ENCODE measurements at regions not wholly inside any gene's neighbourhood (a gene's known extent, or its start where the extent isn't known, plus 50 kb on each side); places are given as distances from the start of the nearest gene placed in this dataset.
"Not testable (repeated sequence)": the region's sequence is repeated elsewhere in the genome, so short reads cannot be mapped to it uniquely, and the experiment has no call there.

DNA sequence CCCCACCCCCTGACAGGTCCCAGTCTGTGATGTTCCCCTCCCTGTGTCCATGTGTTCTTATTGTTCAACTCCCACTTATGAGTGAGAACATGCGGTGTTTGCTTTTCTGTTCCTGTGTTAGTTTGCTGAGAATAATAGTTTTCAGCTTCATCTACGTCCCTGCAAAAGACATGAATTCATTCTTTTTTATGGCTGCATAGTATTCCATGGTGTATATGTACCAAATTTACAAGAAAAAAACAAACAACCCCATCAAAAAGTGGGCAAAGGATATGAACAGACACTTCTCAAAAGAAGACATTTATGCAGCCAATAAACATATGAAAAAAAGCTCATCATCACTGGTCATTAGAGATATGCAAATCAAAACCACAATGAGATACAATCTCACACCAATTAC is 156.8 kb upstream of the TMEM72 start:
- H3K4me3 ChIP-seq (ENCODE audit: low read length); H3K27me3 ChIP-seq (ENCODE audit: control insufficient read depth, insufficient read depth, low read length); H3K9ac ChIP-seq (ENCODE audit: low read depth, low read length); H3K4me2 ChIP-seq (ENCODE audit: low read length); H3K36me3 ChIP-seq (ENCODE audit: insufficient read depth, low read length); H3K9me3 ChIP-seq (replicated peaks; ENCODE audit: low read length): not testable (repeated sequence)
- peaks cover 33% of the 10 kb centered on the region for H3K4me1 ChIP-seq (ENCODE audit: control insufficient read depth, insufficient read depth, low read length)

DNA sequence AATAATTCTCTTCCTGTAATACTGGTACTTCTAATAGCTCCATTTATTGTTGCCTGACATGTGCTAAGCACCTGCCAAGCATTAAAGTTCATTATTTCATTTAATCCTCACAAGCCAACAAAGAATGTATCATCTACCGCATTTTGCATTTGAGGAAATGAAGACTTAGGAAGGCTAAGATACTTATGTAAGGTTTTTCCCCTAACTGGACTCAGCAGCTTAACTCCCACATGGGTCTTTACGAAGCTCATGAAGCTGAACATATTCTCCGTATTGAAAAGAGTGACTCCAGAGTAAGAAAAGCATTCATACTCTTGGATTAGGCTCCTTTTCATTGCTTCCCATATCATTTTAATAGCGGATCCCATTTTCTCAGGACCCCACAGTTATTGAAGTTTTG is 155.7 kb upstream of the TMEM72 start:
- Histone ChIP-seq H3K36me3 (ENCODE audit: insufficient read depth, low read length) (no peaks in the 10 kb centered on the region), H3K27me3 (ENCODE audit: control insufficient read depth, insufficient read depth, low read length) (no peaks in the 10 kb centered on the region), H3K4me1 (ENCODE audit: control insufficient read depth, insufficient read depth, low read length) (peaks cover 37% of the 10 kb centered on the region), H3K4me3 (ENCODE audit: low read length) (no peak overlapping the region), H3K9ac (ENCODE audit: low read depth, low read length) (no peak overlapping the region), H3K4me2 (ENCODE audit: low read length) (no peak overlapping the region), H3K9me3 (replicated peaks; ENCODE audit: low read length) (no peaks in the 10 kb centered on the region)

DNA sequence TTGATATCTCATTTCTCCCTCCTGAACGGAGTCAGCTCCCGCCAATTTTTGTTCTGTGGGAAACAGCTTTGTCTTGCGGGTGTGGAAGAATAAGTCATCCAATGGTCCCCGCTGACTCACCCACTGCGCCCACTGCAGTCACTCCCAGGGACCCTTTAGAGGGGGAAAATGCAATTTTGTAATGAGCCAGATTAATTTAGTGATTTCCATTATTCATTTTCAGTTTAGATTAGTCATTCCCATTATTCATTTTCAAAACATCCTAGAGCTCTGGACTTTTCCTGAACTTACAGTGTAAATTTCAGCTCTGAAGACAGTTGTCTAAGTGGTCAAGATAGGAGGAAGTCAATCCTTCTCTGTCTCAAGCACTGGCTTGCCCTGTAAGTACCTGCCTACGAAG is 154.9 kb upstream of the TMEM72 start:
- no peaks in the 10 kb centered on the region for H3K9me3 ChIP-seq (replicated peaks; ENCODE audit: low read length)
- peak overlapping the region; percentile 9 for H3K4me3 ChIP-seq (ENCODE audit: low read length)
- peaks cover 37% of the 10 kb centered on the region for H3K4me1 ChIP-seq (ENCODE audit: control insufficient read depth, insufficient read depth, low read length)
- H3K9ac ChIP-seq (ENCODE audit: low read depth, low read length), result peak overlapping the region; percentile 16
- peak overlapping the region; percentile 57 for H3K4me2 ChIP-seq (ENCODE audit: low read length)
- no peaks in the 10 kb centered on the region for H3K27me3 ChIP-seq (ENCODE audit: control insufficient read depth, insufficient read depth, low read length)
- no peaks in the 10 kb centered on the region for H3K36me3 ChIP-seq (ENCODE audit: insufficient read depth, low read length)

DNA sequence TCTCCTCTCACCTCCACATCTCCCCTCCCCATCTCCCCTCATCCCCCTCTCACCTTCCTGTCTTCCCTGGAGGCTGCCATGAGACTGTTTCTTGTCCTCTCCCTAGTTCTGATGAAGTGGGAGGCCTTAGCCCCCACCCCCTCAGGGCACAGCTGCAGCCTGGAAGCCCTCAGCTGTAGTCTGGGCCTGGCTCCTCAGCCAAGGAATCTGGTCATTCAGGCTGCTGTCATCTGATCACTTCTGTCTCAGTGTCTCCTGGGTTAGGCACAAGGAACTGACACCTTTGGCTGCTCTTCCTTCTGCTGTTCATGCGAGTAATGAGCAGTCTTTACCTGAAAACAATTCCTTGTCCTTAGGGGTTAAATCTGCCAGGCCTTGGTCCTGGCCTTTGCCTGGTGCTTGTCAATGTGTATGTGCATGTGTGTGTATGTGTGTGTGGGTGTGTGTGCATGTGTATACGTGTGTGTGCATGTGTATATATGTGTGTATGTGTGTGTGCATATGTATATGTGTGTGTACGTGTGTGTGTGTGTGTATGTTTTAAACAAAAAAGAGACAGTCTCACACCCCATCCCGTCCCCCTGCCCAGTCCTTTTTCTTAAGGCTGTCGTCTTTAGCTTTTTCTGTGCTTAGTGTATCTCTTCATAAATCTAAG is 153.5 kb upstream of the TMEM72 start:
- H3K4me1 ChIP-seq (ENCODE audit: control insufficient read depth, insufficient read depth, low read length), result peaks cover 29% of the 10 kb centered on the region
- H3K9me3 ChIP-seq (replicated peaks; ENCODE audit: low read length), result no peaks in the 10 kb centered on the region
- no peak overlapping the region for H3K4me3 ChIP-seq (ENCODE audit: low read length)
- H3K4me2 ChIP-seq (ENCODE audit: low read length), result no peak overlapping the region
- no peaks in the 10 kb centered on the region for H3K36me3 ChIP-seq (ENCODE audit: insufficient read depth, low read length)
- no peak overlapping the region for H3K9ac ChIP-seq (ENCODE audit: low read depth, low read length)
- no peaks in the 10 kb centered on the region for H3K27me3 ChIP-seq (ENCODE audit: control insufficient read depth, insufficient read depth, low read length)

DNA sequence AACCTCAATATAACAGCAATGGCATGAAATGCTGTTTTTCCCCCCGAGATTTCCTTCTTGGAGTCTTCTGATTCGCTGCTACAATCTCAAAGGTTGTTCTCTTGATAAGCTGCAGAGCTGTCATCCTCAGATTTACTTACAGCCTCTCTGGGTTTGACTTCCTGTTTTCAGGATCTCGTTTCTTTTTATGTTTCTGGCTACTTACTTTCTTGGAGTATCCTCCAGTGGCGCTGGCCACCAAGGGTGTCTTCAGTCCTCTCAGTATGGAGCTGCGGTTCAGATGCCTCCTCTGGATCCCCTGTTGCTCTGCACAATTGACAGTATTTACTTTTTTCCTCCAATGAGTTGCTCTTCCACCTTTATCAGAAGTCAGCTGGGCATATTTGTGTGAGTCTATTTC is 152.0 kb upstream of the TMEM72 start:
- Histone ChIP-seq H3K36me3 (ENCODE audit: insufficient read depth, low read length) (no peaks in the 10 kb centered on the region), H3K4me3 (ENCODE audit: low read length) (no peak overlapping the region), H3K9me3 (replicated peaks; ENCODE audit: low read length) (no peaks in the 10 kb centered on the region), H3K27me3 (ENCODE audit: control insufficient read depth, insufficient read depth, low read length) (no peaks in the 10 kb centered on the region), H3K4me1 (ENCODE audit: control insufficient read depth, insufficient read depth, low read length) (peaks cover 18% of the 10 kb centered on the region), H3K9ac (ENCODE audit: low read depth, low read length) (no peak overlapping the region), H3K4me2 (ENCODE audit: low read length) (no peak overlapping the region)

DNA sequence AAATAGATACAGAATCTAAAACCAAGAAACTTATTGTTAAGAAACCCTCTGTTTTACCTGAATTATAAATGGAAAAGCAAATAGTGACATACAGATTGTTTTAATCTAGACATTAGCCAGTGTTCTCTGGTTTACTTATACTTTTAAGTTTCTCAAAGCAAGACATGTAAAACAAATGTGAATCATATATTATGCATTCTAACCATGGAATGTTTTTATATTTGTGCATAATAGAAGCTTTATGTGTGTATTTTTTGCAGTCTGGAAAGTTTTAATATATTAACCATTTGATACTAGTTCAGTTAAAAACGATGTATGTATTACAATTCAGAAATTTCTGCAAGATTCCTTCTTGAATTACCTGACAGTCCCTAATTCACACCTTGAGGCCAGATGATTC is 150.6 kb upstream of the TMEM72 start:
- no peaks in the 10 kb centered on the region for H3K9me3 ChIP-seq (replicated peaks; ENCODE audit: low read length)
- no peak overlapping the region for H3K4me3 ChIP-seq (ENCODE audit: low read length)
- H3K4me1 ChIP-seq (ENCODE audit: control insufficient read depth, insufficient read depth, low read length), result peaks cover 18% of the 10 kb centered on the region
- H3K4me2 ChIP-seq (ENCODE audit: low read length), result no peak overlapping the region
- no peaks in the 10 kb centered on the region for H3K27me3 ChIP-seq (ENCODE audit: control insufficient read depth, insufficient read depth, low read length)
- H3K36me3 ChIP-seq (ENCODE audit: insufficient read depth, low read length), result no peaks in the 10 kb centered on the region
- no peak overlapping the region for H3K9ac ChIP-seq (ENCODE audit: low read depth, low read length)

DNA sequence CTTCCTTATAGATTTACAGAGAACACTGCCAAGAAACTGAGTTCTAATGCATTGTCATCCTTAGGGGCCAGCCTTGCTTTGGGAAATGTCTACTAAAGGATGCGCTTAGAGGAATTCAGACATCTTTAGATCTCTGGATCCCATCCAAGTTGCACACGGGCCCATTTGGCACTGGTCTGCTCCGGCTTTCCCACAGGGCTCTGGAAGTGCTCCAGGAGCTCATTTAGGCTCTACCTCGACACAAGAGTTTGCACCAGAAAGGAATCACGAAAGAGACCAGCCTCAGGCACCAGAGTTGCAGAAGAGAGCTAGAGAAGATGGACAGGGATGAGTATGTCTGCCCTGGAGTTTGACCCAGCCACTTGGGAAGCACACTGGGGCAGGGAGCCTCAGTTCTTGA is 150.1 kb upstream of the TMEM72 start:
- Histone ChIP-seq H3K4me3 (ENCODE audit: low read length) (no peak overlapping the region), H3K9ac (ENCODE audit: low read depth, low read length) (no peak overlapping the region), H3K4me1 (ENCODE audit: control insufficient read depth, insufficient read depth, low read length) (peaks cover 12% of the 10 kb centered on the region)

DNA sequence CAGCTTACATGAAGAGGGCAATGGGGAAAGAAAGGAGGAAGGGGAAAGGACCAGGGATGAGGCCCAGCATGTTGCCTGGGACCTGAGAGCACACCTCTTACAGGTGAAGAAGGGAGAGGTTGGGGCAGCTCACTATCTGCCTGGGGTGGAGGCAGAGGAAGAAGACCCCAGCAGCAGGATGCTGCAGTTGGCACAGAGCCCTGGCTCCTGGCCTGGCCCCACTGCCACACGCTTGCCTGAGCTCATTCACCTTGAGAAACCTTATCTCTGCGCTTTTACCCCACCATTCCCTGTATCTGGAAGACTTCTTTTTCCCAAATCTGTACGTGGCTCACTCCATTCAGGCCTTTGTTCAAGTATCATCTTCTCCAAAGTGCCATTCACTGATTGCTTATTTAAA is 147.8 kb upstream of the TMEM72 start:
- Histone ChIP-seq H3K36me3 (ENCODE audit: insufficient read depth, low read length) (no peaks in the 10 kb centered on the region), H3K9ac (ENCODE audit: low read depth, low read length) (no peak overlapping the region), H3K9me3 (replicated peaks; ENCODE audit: low read length) (no peaks in the 10 kb centered on the region)

More for the DNA sequence above, 150.1 kb upstream of the TMEM72 start:
- H3K36me3 ChIP-seq (ENCODE audit: insufficient read depth, low read length), result no peaks in the 10 kb centered on the region
- no peak overlapping the region for H3K4me2 ChIP-seq (ENCODE audit: low read length)
- no peaks in the 10 kb centered on the region for H3K9me3 ChIP-seq (replicated peaks; ENCODE audit: low read length)
- no peaks in the 10 kb centered on the region for H3K27me3 ChIP-seq (ENCODE audit: control insufficient read depth, insufficient read depth, low read length)

DNA sequence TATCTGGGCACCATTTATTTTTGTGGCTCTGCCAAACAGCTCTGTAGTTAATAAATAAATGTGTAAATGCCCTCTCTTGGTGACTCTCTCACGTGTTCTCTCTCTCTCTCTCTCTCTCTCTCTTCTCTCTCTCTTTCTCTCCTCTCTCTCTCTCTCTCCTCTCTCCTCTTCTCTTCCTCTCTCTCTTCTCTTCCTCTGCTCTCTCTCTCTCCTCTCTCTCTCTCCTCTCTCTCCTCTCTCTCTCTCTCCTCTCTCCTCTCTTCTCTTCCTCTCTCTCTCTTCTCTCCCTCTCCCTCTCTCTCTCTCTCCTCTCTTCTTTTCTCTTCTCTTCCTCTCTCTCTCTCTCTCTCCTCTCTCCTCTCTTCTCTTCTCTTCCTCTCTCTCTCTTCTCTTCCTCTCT is 145.8 kb upstream of the TMEM72 start:
- Histone ChIP-seq H3K4me2 (ENCODE audit: low read length) (no peak overlapping the region), H3K4me3 (ENCODE audit: low read length) (no peak overlapping the region), H3K9ac (ENCODE audit: low read depth, low read length) (no peak overlapping the region), H3K27me3 (ENCODE audit: control insufficient read depth, insufficient read depth, low read length) (no peaks in the 10 kb centered on the region), H3K4me1 (ENCODE audit: control insufficient read depth, insufficient read depth, low read length) (peaks cover 7% of the 10 kb centered on the region), H3K9me3 (replicated peaks; ENCODE audit: low read length) (no peaks in the 10 kb centered on the region), H3K36me3 (ENCODE audit: insufficient read depth, low read length) (no peaks in the 10 kb centered on the region)

More for the DNA sequence above, 147.8 kb upstream of the TMEM72 start:
- Histone ChIP-seq H3K27me3 (ENCODE audit: control insufficient read depth, insufficient read depth, low read length) (no peaks in the 10 kb centered on the region), H3K4me1 (ENCODE audit: control insufficient read depth, insufficient read depth, low read length) (peaks cover 6% of the 10 kb centered on the region), H3K4me3 (ENCODE audit: low read length) (no peak overlapping the region), H3K4me2 (ENCODE audit: low read length) (no peak overlapping the region)

DNA sequence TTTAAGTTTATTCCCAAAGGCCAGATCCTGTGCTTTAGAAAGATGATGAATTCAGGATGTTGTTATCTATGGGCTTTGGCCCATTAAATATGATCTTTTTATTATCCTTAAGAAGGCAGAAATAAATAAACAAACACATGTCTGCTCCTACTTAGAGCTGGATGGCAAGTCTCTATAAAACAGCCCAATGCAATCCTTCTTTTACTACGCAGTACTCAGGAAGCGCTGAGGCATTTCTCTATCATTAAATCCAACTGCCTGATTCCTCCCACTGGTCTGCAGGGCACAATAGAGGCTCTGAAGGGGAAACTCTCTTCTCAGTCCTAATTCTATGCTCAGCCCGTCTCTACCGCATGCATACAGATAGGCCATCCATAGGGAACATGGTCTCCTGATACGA is 144.5 kb upstream of the TMEM72 start:
- no peak overlapping the region for H3K4me3 ChIP-seq (ENCODE audit: low read length)
- H3K27me3 ChIP-seq (ENCODE audit: control insufficient read depth, insufficient read depth, low read length), result no peaks in the 10 kb centered on the region
- no peak overlapping the region for H3K4me2 ChIP-seq (ENCODE audit: low read length)
- no peaks in the 10 kb centered on the region for H3K36me3 ChIP-seq (ENCODE audit: insufficient read depth, low read length)
- H3K4me1 ChIP-seq (ENCODE audit: control insufficient read depth, insufficient read depth, low read length), result peaks cover 5% of the 10 kb centered on the region
- no peaks in the 10 kb centered on the region for H3K9me3 ChIP-seq (replicated peaks; ENCODE audit: low read length)
- H3K9ac ChIP-seq (ENCODE audit: low read depth, low read length), result no peak overlapping the region

DNA sequence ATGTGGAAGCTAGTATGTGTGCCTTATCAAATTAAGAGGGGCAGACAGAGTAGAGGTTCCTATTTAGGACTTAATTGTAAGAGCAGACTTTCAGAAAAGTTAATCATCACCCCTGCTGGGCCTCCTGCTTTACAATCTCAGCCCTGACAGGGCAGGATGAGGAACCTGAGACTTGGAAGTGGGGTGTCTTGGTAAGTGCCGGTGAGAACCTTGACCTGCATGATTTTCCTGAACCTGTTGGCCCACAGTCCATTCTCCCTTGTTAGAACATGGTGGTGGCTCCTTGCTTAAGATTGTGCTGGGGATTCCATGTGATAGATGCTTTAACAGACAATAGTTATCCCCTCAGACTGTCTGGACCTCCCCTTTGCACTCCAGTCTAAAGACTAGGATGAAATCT is 141.7 kb upstream of the TMEM72 start:
- no peaks in the 10 kb centered on the region for H3K36me3 ChIP-seq (ENCODE audit: insufficient read depth, low read length)
- H3K9ac ChIP-seq (ENCODE audit: low read depth, low read length), result no peak overlapping the region
- H3K4me3 ChIP-seq (ENCODE audit: low read length), result no peak overlapping the region
- H3K9me3 ChIP-seq (replicated peaks; ENCODE audit: low read length), result no peaks in the 10 kb centered on the region
- peaks cover 5% of the 10 kb centered on the region for H3K4me1 ChIP-seq (ENCODE audit: control insufficient read depth, insufficient read depth, low read length)
- no peaks in the 10 kb centered on the region for H3K27me3 ChIP-seq (ENCODE audit: control insufficient read depth, insufficient read depth, low read length)
- H3K4me2 ChIP-seq (ENCODE audit: low read length), result no peak overlapping the region

DNA sequence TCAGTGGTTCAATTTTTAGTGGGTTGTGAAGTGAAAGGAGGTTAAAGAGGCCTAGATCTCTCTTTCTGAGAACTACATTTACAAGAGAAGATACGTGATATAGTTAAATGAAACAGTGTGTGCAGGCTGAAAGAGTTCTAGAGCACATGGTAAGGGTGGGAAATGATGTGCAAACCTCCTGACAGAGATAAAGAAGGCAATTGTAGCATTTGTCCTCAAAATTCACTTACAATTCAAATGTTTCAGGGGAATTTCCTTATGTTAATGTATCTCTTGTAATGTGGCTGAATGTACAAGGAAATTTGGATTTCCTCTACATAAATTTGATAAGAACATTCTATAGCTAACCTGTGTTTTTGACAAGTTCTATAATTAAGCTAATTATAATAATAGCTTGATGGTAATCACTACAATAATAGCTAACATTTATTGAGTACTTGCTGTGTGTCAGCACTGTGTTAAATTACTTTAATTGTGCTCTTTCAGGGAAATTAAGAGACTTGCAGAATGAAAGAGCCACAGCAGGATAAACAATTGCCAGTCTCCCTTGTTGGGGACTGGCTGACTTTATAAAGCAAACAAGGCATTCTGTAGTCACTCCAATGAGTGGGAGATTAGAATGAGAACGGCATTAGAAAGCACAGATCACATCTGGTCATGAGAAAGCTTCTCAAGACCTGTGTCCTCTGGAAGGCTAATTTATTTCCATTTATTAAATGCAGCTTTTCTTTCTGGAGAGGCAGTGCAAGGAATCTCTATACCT is 139.7 kb upstream of the TMEM72 start:
- no peak overlapping the region for H3K4me3 ChIP-seq (ENCODE audit: low read length)
- no peaks in the 10 kb centered on the region for H3K9me3 ChIP-seq (replicated peaks; ENCODE audit: low read length)
- no peaks in the 10 kb centered on the region for H3K27me3 ChIP-seq (ENCODE audit: control insufficient read depth, insufficient read depth, low read length)
- no peak overlapping the region for H3K9ac ChIP-seq (ENCODE audit: low read depth, low read length)
- no peaks in the 10 kb centered on the region for H3K36me3 ChIP-seq (ENCODE audit: insufficient read depth, low read length)
- H3K4me1 ChIP-seq (ENCODE audit: control insufficient read depth, insufficient read depth, low read length), result peaks cover 5% of the 10 kb centered on the region
- H3K4me2 ChIP-seq (ENCODE audit: low read length), result no peak overlapping the region
